Stimulated activated naive CD4-positive, alpha-beta T cell (primary cell): ENCODE measurements at regions not wholly inside any gene's neighbourhood (a gene's known extent, or its start where the extent isn't known, plus 50 kb on each side); places are given as distances from the start of the nearest gene placed in this dataset.

Experiments
- DNase-seq, 6 experiments: peaks; one replicate each; lab custom pipeline; 2025; lab: John Stamatoyannopoulos, UW

DNA sequence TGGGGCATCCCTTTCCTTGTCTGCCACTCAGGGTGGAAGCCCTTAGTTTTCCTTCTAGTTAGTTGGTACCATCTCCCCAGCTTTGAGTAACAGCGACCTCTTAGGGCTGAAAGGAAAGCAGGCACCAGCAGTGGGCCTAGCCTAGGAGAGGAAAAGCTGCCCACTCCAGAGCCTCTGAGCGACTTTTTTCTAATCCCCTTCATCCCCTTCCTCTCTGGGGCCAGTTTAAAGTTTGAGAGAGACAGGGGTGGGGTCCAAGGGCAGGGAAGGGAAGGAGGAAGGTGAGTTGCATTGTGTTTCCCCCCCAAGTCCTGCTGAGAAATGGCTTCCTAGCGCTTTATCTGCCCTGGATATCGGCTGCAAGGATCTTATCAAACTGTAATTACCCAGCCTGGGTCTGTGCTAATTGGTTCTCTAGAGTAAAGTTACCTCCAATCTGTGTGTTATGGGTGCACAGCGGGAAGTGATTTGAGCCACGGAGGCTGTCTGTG lies 573.9 kb upstream of the CADM1 start:
- no peak for DNase-seq

DNA sequence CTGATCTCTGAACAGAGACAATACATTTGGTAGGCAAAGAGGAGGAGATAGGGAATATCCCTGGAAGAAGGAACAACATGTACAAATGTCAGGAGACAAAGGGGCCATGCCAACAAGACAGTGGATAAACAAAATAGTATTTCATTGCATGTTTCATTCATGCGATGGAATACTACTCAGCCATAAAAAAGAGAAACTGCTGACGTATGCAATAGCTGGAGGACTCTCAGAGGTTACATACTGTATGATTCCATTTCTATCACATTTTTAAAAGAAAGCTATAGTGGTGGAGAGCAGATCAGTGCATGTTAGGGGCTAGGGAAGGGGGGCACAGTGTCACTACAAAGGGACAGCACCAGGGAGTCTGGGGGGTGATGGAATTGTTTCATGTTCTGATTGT lies 572.9 kb upstream of the CADM1 start:
- DNase-seq, result no peak

DNA sequence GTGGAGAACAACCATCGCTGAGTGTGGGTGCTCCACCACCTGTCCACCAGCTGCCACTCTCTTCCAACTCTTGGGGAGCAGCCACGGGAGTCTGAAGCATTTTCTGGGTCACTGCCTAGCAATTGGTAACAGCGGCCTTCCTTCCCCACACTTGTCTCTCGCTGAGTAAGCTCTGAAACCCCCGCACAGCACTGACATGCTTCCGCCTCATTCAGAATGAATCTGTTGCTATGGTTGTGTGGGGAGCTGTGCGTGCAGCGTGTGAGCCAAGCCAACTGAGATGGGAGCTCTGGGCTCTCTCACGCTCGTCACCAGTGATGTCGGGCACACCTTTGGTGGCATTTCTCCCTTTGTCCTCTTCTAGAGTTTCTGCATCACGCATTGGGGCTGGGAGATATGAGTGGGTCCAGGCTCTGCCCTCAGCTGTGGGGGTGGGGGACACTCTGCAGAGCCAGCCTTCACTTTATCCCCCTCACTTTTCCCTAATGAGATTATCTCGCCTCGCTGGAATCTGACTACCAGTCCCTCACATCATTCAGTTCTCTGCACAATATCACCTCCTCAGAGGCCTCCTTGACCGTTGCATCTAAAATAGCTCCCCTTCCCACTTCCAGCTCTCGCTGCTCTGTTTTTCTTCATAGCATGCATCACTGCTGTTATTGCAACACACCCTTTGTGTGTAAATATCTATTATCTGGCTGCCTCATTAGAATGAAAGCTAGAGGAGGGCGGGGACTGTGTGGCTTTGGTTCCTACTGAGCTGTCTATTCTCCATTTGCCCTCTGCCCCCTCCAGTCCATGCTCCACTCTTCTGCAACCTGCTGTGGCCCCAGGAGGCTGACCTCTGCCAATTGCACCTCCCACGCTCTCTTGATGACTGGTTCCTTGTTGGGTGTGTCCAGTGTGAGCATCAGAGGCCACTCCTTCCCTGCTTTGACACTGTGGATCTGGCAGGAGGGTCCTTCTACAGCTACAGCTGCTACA lies 569.9 kb upstream of the CADM1 start:
- no peak for DNase-seq

DNA sequence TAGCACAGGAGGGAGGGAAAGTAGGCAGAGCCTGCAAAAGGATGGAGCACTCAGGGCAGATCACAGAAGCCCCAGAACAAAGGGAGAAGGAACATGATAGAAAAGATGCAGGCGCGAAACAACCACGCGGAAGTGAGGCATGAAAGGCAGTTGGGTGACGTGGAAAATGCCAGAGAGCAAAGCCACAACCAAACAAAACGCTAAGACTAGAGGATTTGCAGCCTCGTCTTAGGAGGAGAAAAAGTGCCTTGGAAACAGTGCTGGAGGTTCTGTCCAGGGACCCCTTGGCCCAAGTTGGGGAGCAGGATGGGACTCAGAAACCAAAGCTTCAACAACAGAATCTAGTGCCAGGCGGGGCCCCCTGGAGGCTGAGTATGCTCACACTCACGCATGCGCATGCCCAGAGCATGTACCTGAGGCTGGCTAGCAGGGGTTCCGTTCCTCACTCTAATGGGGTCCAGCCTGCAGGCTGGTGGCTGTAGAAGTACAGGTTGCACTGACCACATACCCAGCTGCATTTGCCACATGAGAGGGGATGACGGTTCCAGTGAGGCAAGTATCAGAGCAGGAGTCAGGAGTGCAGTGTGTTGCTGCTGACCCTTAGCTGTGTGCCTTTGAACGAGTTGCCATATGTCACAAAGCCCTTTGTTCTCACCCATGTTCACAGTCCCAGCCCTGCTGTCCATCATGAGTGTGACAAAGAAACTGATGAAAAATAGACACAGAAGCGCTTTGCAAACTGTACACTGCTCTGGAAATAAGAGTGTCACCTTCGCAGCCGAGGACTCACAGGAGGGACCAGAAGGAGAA lies 568.6 kb upstream of the CADM1 start:
- DNase-seq, result no peak

DNA sequence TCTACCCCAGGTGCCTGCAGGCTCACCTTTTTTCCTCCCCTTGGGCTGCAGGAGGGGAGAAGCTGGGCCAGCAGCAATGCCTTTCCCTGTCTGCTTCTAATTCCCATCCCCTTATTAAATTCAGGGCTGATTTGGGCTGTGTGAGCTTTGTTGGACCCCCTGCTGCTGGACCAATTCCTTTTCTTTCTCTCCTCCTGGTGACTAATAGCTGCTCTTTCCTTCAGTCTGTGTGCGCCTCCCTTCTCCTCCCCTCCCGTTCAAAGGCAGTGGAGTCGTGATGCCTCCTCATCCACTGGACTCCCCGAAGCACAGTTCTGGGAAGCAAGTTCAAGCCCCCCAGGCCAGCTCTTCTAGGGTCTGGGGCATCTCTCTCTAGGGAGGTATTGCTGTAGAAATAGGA lies 567.9 kb upstream of the CADM1 start:
- no peak for DNase-seq

DNA sequence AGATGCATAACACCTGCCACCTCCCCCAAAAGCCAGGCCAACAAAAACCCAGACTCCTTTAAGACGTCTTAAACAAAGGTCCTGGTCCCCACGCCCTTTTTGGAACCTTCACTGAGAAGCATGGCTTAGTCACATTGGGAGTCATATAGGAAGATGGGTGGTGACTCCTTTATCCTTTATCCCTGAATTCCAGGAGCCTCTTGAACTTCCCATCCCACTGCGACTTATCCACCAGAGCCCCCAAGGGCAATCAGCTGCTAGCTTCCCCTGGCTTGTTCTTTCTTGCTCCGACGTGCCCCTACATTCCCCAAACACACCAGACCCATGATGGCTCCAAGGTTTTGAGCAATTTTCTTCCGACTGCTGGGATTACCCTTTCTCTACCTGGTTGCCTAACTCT lies 567.0 kb upstream of the CADM1 start:
- DNase-seq, result no peak

DNA sequence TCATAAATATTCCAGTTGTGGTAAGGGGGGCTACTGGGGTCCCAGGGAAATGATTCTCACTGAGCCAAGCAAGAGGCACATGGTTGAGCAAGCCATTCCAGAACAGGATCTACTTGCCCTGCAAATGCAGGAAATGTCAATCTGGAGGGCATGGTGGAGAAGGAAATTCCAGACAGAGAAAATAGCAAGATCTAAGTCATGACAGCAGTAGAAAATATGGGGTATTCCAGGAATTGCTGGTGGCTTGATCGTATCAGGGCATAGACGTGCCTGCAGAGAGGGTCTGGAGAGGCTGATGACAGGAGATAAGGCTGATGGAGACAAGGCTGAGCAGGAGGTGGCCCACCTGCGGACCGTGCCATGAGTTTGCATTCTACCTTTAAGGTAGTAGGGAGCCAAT lies 566.3 kb upstream of the CADM1 start:
- DNase-seq, result no peak

DNA sequence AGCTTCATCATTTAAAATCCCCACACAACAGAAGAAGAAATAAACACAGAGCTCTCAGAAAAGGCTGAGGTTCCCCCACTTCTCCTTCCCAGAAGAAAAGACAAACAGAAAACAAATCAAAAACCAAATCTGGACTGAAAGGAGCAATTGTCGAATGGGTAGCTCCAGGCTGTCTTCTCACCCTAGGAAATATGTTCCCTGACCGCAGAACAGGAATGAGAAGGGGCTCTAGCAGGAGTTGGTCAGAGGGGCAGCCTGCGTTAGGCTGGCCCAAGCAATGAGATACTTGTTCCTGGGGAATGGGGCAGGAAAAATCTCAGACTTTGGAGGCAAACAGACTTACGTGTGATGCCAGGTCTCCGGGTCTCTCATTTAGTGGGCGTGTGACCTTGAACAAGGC lies 562.6 kb upstream of the CADM1 start:
- no peak for DNase-seq

DNA sequence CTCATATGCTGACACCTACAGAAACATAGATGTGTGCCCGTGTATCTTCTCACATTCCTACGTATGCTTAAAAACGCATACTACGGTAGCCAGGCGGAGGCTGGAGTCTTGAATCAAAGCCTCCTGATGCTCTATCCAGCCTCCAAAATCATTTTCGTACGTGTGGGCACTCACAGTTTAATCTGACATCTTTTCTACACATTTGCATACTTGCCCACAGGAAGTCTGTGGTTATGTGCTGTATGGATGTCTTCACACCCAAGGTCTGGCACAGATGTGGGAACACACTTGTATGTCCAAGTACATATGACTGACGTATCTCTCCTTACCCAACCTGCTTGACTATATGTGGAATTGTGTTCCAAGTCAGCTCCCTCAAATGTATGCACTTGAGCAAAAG lies 561.8 kb upstream of the CADM1 start:
- no peak for DNase-seq

DNA sequence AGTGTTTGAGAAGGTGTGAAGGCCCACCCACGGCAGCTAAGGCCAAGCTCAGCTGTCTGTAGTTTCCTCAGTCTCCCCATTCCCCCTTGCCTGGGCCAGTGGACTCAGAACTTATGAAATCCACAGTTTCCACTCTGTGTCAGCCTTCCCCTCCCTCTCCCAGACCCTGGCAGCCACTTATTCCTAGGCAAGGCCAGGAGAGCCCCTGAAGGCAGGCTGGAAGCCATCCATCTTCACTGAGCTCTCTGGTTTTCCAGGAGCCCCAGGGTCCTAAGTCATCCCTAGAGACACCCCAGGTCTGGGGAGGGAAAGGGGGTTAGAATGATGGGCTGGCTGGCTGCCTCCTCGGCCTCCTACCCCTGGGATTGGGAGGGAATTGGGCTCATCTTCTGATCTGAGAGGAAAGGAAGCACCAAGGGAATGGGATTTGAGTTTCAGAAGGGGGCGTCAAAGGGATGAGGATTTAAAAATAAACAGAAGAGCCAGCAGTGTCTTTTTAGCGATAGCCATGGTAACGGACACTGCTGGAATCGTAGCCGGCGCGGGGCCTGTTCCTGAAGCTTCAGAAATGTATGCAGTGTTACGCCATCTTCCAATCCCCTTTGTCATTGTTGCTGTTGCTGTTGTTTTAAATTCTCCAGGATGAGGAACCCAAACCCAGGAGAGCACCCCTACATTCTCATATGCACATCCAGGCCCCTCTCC lies 561.1 kb upstream of the CADM1 start:
- DNase-seq, result no peak

DNA sequence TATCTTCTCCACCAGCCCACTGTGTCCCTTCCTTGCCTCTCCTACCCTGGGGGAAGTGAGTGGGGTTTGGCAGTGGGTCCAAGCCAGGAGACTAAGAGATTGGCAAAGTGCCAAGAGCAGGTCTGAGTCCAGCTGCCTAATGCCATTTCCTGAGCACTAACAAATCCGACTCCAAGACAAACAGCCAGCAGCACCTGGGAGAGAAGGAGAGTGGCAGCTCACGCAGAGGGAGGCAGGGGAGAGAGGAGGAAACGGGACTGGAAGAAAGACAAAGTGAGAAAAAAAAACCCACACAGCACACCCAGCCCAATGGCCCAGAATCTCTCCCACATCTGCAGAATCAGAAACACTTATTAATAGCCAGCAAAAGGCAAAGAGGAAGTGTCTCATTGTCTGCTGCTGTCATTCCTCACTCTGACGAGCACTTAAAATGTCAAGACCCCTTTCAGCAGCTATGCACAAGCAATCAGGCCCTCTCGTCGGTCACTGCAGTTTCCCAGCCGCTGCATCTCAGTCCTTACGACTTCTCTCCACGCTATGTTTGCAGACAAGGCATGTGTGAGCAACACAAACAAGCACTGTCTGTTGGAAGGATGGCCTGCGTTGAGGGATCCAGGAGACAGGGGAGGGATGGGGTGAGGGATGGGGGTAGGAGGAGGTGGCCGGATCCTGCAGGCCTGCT lies 558.4 kb upstream of the CADM1 start:
- DNase-seq, result no peak

DNA sequence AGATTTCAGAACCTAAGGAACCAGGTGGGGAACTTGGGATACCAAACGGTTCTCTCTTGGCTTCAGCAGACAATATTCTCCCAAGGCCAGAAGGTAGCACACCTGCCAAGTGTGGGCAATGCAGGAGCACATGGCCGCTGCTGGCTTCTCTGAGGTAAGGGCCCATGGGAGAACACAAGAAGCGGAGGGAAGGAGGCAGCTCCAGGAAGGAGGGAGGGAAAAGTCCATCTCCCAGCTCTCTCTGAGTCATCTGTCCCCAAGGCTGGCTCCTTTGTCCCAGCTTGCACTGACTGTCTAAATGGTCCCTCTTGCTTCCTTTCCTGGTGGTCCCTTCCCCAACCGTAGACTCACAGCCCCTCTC lies 557.9 kb upstream of the CADM1 start:
- no peak for DNase-seq

DNA sequence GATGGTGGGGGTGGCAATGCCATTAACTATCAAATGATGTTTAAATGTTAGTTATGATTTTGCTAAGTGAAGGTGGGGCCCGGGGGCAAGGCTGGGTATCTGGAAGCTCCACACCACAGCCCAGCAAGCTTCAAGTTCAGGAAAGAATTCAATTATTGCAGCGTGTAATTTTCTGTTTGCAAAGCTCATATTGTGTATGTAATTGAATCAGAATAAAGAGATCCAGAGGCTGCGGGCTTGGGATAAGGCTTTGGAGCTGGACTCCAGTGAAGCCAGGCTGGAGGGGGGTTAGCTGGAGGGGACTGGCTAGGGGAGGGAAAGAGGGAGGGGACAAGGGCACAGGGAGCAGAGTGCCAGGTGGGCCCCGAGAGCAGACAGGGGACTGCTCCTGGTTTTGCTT lies 557.1 kb upstream of the CADM1 start:
- no peak for DNase-seq

DNA sequence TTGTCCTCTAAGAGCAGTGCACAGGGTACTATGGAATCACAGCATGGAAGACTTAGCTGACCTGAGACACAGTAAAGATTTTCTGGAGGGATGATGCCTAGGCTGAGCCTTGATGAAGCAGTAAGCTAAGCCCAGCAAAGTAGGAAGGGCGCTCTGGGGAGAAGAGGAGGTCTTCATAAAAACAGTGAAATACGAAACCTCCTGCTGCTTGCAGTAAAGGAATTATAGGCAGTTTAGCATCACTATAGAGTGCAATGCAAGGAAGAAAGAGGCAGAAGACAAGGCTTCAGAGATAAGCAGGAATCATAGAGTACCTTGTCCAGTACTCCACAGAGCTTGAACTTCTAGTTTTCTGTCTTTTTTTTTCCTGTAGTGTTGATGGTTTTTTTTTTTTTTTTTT lies 555.7 kb upstream of the CADM1 start:
- DNase-seq, result no peak

DNA sequence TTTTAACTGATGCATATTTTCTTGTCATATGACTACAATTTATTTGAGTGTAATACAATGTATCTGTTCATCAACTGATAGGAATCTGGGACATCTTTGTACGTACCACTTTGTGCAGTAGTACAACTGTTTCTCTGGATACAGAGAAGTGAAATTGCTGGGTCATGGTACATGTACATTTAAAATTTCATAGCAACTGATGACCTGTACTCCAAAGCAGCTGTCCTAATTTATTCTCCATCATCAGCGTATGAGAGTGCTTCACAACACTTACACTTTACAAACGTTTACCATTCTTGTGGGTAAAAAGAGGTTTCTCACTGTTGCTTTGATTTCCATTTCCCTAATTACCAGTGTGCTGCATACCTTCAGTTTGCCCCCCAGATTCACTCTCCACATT lies 552.8 kb upstream of the CADM1 start:
- DNase-seq, result no peak

DNA sequence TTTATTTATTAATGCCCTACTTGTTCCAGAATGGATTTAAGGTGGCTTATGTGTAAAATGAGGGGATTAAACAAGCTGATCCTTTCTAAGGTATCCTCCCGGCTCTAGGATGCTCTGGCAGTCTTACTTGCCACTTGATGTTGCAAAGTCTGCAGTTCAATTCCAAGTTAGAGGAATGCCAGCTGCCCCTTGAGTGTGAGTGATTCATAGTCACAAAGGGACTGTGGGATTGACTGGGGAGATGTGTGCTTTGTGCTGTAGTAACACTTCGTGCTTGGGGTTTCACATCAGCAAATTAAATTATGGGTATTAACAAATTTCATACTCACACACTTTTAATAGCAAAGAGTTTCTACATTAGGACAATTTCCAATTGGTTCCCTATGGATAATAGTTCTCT lies 550.8 kb upstream of the CADM1 start:
- DNase-seq, result no peak

DNA sequence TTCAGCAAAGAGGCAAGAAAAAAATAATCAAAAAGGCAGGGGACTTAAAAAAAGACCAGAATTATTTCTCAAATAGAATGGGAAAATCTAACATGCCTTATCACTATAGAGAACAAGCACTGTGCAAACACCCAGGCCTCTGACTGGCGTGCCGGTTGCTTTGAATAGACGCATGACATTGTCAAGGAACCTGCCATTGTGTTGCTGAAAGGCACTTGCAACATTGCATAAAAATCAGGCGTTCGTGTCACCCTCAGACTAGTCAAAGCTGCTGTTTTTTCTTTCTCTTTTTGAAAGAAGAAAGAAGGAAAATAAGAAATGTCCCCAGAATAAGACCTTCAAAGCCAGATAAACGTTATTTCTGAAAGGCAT lies 549.3 kb upstream of the CADM1 start:
- no peak for DNase-seq

DNA sequence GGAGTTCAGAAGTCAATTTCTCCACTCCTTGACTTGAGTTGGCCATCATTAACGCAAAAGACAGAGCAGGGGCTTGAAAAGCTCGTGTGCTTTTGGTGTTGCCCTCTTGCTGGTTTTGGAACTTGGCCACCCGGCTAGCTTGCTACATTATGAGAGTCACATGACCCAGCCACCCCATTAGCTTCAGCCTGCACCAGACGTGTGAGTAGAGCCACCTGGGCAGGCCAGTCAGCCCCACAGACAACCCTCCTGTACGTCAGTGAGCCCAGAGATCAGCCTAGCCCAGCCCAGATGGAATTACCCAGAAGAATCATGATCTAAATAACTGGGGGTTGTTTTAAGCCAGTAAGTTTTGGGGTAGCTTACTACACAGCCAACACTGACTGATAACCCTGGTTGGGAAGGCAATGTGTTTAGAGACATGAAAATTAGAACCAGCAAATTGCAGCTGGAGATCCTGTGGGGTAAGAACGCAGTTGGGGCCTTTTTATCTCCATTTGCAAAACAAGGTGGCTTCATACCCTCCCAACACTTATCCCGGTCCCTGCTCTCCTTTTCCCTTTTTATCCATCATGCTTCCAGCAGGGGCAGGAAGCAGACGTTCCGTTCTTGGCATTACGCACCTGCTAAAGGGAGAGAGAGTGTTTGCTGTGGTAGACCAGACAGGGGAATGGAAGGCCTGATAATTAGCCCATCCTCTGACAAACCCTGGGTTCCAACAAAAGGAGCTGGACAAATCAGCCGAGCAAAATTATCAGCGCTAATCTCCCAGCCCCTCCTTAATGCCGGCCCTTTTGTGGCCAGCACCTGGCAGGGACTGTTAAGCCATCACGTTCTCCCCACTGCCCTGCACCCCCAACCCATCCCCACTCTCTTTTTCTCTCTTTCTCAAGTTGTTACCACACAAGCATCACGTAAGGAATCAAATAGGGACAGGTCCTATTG lies 548.7 kb upstream of the CADM1 start:
- no peak for DNase-seq

DNA sequence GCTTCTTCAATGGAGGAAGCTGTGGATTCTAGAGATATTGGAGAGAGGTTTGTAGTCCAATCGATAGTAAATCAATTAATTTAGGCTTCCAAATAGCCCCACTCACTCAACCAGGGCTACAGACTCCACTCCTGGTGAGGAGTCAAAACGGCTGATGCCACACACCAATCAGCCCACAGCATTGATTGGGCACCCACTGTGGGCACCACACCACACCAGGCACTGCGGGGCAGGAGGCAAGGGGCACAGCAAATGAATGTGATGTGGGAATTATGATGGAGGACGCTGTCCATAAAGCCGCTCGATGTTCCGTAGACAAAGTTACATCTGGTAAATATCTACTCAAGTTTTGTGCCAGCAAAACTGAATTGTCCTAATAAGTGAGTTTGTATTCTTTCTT lies 547.3 kb upstream of the CADM1 start:
- no peak for DNase-seq

DNA sequence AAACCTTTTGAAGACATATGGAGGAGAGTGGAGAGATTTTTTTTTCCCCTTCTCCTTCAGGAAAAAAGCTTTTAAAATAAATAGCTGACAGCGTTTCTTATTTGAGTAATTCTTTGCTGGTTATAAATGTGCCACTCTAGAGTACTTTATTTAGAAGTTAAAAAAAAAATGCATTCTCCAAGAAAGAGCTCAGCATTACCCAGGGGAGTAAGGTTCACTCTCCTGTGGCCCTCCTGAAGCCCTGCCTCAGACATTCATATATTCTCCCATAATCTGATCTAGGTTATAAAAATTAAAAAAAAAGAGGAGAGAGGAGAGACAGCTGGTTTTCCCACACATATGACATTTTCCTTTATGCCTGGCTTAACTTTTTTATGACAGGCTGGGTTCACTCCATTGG lies 545.2 kb upstream of the CADM1 start:
- no peak for DNase-seq

DNA sequence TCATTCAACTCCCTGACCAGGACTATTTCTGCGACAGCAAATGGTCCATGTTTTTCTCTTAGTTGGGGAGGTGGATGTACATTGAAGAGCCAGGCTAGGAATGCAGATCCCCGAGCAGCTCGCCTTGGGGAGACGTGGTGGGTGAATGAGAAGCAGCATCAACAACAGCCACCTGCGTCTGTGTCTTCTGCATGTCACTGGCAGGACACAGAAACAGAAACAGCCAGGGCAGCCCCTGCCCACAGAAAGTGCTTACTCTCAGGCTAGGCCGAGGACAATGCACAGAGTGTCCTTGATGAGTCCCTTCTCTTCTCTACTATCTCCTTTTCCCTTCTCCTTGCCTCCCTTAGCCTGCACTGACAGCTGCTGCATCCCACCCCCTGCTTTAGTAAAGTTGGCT lies 541.9 kb upstream of the CADM1 start:
- DNase-seq, result no peak
